Keratinocyte (primary cell): ENCODE measurements at regions not wholly inside any gene's neighbourhood (a gene's known extent, or its start where the extent isn't known, plus 50 kb on each side); places are given as distances from the start of the nearest gene placed in this dataset.

Experiments used
- EZH2 ChIP-seq: IDR thresholded peaks from one replicate; pipeline ENCODE4 v1.6.1; 2012; ENCODE audit warnings: inconsistent platforms, mild to moderate bottlenecking, low read length, moderate library complexity
- TF ChIP-seq, protein P1 (sequence below), 3 experiments: IDR thresholded peaks in 1 of 3; conservative IDR thresholded peaks in 1 of 3; optimal IDR thresholded peaks in 1 of 3; 2 replicates in 2 of 3; 3 replicates in 1 of 3; pipeline versions ENCODE3 to v1.5.1; 2011; ENCODE audit warnings: low read length in 3 of 3, mild to moderate bottlenecking in 3 of 3, moderate library complexity in 2 of 3, control low read depth in 1 of 3, inconsistent platforms in 1 of 3; ENCODE audit not compliant: insufficient read depth in 2 of 3; ENCODE audit errors: extremely low read depth in 1 of 3

DNA sequence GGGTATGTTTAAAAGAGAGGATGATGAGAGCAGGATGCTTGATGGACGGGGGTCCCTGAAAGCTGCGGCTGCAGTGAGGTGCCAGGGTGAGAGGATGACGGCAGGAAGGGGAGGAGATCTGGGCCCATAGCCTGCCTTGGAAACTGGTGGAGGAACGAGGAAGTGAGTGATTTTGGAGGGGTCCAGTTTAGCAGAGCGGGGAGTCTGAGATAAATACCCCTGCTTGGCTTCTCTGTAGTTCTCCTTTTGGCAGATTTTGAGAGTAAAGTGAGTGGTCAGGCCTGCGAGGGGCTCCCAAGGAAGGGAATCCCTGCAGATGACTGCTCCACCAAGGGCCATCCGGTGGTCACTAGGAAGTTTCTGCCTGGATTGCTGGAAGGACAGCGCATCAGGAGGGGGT is 98.5 kb upstream of the PTCH1 start:
- TF ChIP-seq, protein P1, sequence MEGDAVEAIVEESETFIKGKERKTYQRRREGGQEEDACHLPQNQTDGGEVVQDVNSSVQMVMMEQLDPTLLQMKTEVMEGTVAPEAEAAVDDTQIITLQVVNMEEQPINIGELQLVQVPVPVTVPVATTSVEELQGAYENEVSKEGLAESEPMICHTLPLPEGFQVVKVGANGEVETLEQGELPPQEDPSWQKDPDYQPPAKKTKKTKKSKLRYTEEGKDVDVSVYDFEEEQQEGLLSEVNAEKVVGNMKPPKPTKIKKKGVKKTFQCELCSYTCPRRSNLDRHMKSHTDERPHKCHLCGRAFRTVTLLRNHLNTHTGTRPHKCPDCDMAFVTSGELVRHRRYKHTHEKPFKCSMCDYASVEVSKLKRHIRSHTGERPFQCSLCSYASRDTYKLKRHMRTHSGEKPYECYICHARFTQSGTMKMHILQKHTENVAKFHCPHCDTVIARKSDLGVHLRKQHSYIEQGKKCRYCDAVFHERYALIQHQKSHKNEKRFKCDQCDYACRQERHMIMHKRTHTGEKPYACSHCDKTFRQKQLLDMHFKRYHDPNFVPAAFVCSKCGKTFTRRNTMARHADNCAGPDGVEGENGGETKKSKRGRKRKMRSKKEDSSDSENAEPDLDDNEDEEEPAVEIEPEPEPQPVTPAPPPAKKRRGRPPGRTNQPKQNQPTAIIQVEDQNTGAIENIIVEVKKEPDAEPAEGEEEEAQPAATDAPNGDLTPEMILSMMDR (optimal IDR thresholded peaks at IDR 0.05 in 1 of 3, IDR thresholded peaks at IDR 0.05 in 1 of 3, conservative IDR thresholded peaks at IDR 0.05 in 1 of 3; ENCODE audit: extremely low read depth in 1 of 3, insufficient read depth in 2 of 3, low read length in 3 of 3): no peak
- TF ChIP-seq EZH2: no peak
